ENCODE measurements at regions not wholly inside any gene's neighbourhood (a gene's known extent, or its start where the extent isn't known, plus 50 kb on each side); places are given as distances from the start of the nearest gene placed in this dataset.

DNA sequence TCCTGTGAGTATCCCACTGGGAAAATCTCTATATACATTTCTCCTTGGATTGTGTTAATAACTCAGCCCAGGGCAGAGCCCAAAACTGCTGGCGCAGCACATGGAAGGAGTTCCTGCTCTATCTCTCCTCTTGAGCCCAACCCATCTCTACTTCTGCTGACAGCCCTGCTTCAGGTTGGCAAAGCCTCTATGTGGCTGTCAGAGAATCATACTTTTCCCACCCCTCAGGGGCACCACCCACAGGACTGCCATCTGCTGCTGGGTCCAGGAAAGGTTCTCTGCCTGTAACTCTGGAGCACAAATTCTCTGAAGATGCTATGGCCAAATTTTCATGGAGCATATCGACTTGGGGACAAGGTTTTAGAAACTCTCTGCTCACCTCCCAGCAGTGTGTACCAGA lies 278.5 kb upstream of the EMCN start:
- DNase-seq, result no peak
- TF ChIP-seq POLR2A (IDR thresholded peaks at IDR 0.05; ENCODE audit: low read length), result no peak
- no peak for TF ChIP-seq GATA1 (IDR thresholded peaks at IDR 0.05; ENCODE audit: low read depth, low read length)

- TF ChIP-seq POLR2A (IDR thresholded peaks at IDR 0.05; ENCODE audit: low read length), result no peak
- TF ChIP-seq GATA1 (IDR thresholded peaks at IDR 0.05; ENCODE audit: low read depth, low read length), result no peak
- DNase-seq, result no peak
Observed at GRCh38 chr4:100795581-100795980, 277.8 kb upstream of the EMCN start.

DNA sequence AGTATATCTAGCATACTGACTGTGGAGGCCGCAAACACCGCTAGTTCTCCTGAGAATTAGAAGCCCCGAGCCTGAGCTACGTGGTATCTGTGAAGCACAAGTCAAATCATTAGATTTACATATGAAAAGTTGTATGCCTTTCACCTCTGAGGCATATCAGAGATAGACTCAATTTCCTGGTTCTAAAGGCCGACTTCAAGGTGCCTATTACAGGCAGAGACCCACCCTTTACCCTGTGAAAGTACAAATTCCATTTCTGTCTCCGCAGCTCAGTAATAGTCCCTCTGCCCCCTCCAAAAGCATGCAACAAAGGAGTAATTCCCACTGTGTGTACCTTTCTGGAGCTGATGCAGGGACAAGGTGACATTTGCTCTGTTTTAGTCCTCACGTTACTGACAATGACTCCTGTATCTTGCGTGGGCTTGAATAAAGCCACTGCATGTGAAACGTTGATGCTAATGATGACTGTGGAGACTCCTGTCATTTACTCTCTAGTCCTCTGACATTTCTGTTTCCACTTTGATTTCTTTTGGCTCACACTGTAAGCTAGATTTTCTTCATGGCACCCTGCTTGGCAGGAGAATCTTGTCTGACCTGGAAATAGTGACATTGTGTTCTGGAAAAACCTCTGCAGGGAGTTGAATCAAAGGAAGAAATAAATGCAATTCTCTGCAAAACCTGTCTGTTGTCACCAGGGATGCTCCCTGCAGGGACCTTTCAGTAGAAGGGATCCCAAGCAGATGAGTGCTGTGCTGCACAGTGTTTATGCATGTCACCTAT lies 273.2 kb upstream of the EMCN start:
- no peak for TF ChIP-seq POLR2A (IDR thresholded peaks at IDR 0.05; ENCODE audit: low read length)
- no peak for TF ChIP-seq GATA1 (IDR thresholded peaks at IDR 0.05; ENCODE audit: low read depth, low read length)
- no peak for DNase-seq

- DNase-seq, result no peak
- TF ChIP-seq POLR2A (IDR thresholded peaks at IDR 0.05; ENCODE audit: low read length) (no peak), GATA1 (IDR thresholded peaks at IDR 0.05; ENCODE audit: low read depth, low read length) (no peak)
Observed at GRCh38 chr4:100789991-100790390, 272.2 kb upstream of the EMCN start.

- TF ChIP-seq POLR2A (IDR thresholded peaks at IDR 0.05; ENCODE audit: low read length) (no peak), GATA1 (IDR thresholded peaks at IDR 0.05; ENCODE audit: low read depth, low read length) (no peak)
- no peak for DNase-seq
Observed at GRCh38 chr4:100786481-100786880, 268.7 kb upstream of the EMCN start.

GRCh38 chr4:100782356-100782755 lies 264.5 kb upstream of the EMCN start:
- TF ChIP-seq POLR2A (IDR thresholded peaks at IDR 0.05; ENCODE audit: low read length) (no peak), GATA1 (IDR thresholded peaks at IDR 0.05; ENCODE audit: low read depth, low read length) (no peak)
- DNase-seq, result no peak

DNA sequence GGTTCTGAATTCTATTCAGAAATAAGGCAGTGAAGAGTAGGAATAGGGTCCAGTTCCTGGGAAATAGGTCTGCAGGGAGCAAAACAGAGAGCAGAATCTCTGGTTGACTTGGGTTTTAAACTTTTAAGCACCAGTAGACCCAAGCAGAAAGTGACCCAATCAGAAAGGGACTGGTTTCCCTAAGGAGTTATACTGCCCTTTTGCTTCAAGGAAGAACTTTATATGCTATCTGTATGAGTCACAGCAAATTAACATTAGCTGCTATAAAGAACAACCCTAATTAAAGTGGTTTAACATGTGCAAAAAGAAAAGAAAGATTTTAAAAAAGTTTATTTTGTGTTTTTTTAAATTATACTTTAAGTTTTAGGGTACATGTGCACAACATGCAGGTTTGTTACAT lies 263.6 kb upstream of the EMCN start:
- TF ChIP-seq GATA1 (IDR thresholded peaks at IDR 0.05; ENCODE audit: low read depth, low read length) (no peak), POLR2A (IDR thresholded peaks at IDR 0.05; ENCODE audit: low read length) (no peak)
- no peak for DNase-seq

- no peak for TF ChIP-seq POLR2A (IDR thresholded peaks at IDR 0.05; ENCODE audit: low read length)
- no peak for TF ChIP-seq GATA1 (IDR thresholded peaks at IDR 0.05; ENCODE audit: low read depth, low read length)
- DNase-seq, result no peak
Observed at GRCh38 chr4:100780126-100780525, 262.3 kb upstream of the EMCN start.

DNA sequence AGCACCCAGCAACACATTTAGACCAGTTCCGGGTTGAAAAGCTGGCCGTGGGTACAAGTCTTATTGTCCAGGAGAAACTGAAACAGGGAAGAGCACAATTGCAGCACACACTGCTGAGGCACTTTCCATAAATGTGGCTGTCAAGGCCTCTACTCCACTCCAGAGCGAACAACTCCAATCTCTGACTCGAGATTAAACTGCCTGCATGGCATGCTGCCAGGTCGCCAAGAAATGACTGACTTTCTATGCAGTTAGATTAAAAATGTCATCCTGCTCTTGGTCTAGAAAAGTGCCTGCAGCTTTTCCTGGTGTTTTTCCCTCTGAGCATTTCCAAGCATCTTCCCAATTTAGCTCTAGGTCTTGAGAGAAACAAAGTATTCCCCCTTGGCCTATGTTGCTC lies 260.6 kb upstream of the EMCN start:
- no peak for TF ChIP-seq POLR2A (IDR thresholded peaks at IDR 0.05; ENCODE audit: low read length)
- no peak for TF ChIP-seq GATA1 (IDR thresholded peaks at IDR 0.05; ENCODE audit: low read depth, low read length)
- no peak for DNase-seq

DNA sequence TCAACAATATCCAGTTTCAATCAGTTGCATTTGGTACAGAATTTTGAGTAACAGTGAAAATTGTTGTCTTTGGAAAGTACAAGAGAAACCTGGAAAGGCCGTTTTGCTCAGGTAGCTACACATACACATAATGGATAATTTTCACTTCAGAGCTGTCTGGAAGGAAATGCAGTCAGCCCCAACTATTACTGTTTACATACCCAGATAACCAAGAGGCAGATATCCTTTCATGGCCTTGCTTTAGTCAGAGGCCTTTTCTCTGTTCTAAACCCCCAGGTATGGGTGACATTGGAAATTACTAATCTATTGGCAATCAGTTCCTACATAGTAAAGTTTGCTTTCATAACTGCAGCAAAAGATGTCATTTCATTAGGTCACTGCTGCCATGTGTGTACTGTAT lies 244.9 kb upstream of the EMCN start:
- no peak for DNase-seq
- TF ChIP-seq POLR2A (IDR thresholded peaks at IDR 0.05; ENCODE audit: low read length), result no peak
- TF ChIP-seq GATA1 (IDR thresholded peaks at IDR 0.05; ENCODE audit: low read depth, low read length), result no peak

DNA sequence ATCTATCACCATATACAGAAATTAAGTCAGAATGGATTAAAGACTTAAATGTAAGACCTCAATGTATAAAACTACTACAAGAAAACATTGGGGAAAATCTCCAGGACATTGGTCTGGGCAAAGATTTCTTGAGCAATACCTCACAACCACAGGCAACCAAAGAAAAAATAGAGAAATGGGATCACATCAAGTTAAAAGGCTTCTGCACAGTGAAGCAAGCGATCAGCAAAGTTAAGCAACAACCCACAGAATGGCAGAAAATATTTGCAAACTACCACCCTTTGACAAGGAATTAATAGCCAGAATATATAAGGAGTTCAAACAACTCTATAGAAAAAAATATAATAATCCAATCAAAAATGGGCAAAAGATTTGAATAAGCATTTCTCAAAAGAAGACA lies 236.9 kb upstream of the EMCN start:
- TF ChIP-seq POLR2A (IDR thresholded peaks at IDR 0.05; ENCODE audit: low read length), result no peak
- no peak for DNase-seq

DNA sequence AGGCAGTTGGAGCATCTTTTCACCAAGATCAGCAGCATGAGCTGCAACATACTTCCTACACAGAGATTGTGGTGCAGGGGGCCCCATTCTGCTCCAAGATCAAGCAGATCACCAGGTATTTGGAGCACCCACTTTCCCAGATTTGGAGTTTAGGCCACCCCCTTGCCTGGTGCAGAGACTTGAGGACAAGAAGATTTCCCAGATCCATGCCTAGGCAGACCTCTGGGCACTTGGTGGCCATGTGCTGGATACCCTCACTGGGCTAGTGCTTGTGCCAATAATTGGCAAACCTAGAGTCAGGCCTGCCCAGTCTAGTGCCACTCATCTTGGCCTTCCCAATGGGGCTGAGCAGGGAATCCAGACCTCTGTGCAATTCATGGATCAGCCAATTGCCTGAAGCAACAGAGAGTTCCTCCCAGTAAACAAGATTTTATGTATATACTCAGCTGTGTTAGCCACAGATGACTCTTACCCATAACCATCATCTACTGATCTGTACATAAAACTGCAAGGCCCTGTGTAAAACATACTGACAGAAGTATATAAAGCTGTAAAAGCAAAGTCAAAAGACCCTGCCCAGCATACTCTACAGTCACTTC lies 228.4 kb upstream of the EMCN start:
- no peak for DNase-seq
- no peak for TF ChIP-seq GATA1 (IDR thresholded peaks at IDR 0.05; ENCODE audit: low read depth, low read length)
- TF ChIP-seq POLR2A (IDR thresholded peaks at IDR 0.05; ENCODE audit: low read length), result no peak

GRCh38 chr4:100742045-100742444 lies 224.2 kb upstream of the EMCN start:
- TF ChIP-seq POLR2A (IDR thresholded peaks at IDR 0.05; ENCODE audit: low read length) (no peak), GATA1 (IDR thresholded peaks at IDR 0.05; ENCODE audit: low read depth, low read length) (no peak)
- DNase-seq, result peak; percentile 2 to 3

- no peak for TF ChIP-seq POLR2A (IDR thresholded peaks at IDR 0.05; ENCODE audit: low read length)
- no peak for TF ChIP-seq GATA1 (IDR thresholded peaks at IDR 0.05; ENCODE audit: low read depth, low read length)
Observed at GRCh38 chr4:100739426-100739825, 221.6 kb upstream of the EMCN start.

More at GRCh38 chr4:100739426-100739825, 221.6 kb upstream of the EMCN start:
- no peak for DNase-seq

All from erythroblast (primary cell).